Renal cortex interstitium (tissue), 11 donors: ENCODE measurements at regions not wholly inside any gene's neighbourhood (a gene's known extent, or its start where the extent isn't known, plus 50 kb on each side); places are given as distances from the start of the nearest gene placed in this dataset.

ENCODE experiments used
- DNase-seq, 11 donors: peaks; one replicate each; pipeline ENCODE4 v3.0.0-alpha.2; 2013; ENCODE audit warnings: low read depth in 9 of 11, low spot score in 4 of 11; ENCODE audit errors: extremely low read depth in 1 of 11

DNA sequence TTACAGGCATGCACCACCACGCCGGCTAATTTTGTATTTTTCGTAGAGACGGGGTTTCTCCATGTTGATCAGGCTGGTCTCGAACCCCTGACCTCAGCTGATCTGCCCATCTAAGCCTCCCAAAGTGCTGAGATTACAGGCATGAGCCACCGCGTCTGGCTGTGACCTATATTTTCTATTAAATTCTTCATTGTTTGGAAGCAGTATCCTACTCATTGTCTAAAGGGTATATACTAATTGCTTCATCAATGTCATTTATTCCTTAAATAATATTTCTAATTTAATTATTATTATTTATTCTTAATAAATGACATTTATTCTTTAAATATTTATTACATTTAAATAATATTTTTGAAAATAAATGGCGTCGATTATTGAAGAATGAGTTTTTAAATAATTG lies 817.3 kb upstream of the API5 start:
- DNase-seq = no peak

DNA sequence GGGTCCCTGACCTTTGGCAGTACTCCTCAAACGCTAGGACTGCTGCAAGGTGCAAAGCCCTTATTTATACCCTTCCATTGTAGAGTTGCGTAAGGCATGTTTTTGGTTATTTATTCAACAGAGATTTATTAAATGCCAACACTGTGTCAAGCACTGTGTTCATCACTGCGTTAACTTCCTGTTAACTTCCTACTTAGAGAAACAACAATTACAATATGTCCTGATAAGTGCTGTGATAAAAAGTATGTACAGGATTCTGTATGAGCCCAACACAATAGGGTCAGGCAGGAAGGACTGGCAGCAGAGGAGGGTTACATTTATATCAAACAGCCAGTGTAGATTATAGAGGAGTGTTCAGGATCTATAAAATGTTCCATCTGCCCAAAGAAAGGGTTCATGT lies 812.8 kb upstream of the API5 start:
- DNase-seq = no peak

DNA sequence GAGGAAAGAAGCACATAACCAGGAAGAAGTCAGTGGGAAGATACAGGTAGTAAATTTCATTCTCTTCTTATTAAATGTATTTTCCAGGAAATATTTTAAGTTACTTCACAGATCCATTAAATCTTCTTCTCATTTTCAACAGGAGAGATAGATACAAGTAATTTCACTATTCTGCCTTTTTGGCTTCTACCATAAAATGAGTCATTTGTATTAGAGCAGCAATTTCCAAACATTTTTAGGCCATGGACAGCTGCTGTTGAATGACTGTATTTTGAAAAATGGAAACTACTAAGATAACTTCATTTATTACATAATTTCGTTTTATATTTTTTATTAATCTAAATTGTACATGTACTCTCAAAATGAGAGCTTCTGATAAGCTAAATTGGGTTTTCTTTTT lies 809.6 kb upstream of the API5 start:
- no peak for DNase-seq

DNA sequence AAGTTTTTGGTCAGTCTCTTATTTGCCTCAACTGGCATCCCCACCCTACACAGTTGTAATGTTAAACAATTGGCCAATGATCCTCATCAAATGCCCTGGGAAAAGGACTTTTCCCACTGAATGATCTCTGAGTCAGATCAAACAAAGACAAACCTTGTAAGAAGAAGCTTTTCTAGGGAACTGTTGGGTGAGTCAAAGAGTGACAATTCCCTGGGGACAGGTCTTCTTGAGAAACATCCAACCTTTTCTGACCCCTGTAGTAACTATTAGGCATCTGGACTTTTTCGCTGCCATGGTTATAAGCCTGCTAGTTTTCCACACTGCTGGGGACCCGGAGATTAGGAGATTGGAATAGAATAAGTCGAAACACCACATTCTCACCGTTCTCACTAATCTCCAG lies 789.8 kb upstream of the API5 start:
- no peak for DNase-seq

DNA sequence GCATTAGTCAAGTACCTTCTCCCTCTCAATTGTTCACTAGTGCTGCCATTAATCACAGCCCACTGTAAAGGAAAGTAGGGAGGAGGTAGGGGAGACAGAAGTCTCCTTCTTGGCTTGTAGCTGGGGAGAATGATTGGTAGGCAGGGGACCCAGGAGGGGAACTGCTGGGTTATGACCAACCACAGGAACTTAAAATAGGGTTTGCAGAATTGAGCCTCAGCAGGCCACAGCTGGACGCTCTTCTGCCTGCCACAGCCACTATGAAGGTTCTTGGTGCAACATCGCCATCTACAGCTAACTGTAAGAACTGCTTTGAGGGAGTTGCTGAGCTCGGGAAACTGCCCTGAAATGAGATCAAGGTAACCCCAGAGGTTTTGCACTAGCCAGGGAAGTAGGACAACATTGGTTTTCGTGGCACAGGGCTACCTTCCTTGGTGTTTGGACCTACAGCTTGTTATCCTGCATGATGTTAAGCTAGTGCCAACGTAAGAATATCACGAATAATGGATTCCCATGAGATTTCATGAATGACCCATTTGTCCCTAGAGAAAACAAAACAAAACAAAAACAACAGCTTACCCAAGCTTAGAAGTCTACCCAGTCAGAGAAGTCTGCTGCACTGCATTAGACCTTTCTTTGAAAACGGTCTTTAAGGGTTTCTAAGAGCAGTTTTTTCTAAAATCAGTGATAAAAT lies 787.1 kb upstream of the API5 start:
- peak; percentile 65 to 81 (median 77) for DNase-seq

DNA sequence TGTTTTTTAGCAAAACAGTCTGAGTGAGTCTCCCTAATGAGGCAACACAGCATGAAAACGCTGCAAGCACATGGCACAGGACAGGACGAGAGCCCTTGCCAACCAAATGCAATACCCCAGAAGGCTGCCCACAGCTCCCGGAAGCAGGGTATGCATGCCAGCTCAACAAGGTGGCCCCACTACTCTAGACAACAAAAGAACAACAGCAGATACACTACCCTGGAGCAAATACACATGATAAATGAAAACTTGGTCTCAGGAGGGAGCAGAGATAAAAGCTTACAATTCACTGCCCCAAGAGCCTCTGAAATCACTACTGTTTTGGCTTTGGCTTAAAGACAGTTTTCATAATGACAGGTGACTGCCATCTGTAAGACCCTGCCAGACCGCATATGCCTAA lies 785.4 kb upstream of the API5 start:
- DNase-seq = no peak

DNA sequence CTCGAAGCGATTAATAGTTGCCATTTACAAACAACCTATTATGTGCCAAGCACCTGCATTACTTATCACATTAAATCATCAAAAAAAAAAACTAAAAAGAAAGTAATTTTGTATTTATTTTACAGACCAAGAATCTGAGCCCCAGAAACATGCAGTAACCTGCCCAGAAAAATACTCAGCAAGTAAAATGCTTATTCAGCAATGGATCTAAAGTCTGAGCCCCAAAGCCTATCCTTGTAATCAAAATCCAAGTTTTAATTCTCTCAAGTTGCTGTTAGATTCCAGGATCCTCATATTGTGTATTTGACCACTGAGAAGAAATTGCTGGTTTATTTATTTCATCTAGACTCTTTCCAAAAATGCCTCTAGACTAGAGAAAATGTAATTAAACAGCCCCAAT lies 783.3 kb upstream of the API5 start:
- no peak for DNase-seq

DNA sequence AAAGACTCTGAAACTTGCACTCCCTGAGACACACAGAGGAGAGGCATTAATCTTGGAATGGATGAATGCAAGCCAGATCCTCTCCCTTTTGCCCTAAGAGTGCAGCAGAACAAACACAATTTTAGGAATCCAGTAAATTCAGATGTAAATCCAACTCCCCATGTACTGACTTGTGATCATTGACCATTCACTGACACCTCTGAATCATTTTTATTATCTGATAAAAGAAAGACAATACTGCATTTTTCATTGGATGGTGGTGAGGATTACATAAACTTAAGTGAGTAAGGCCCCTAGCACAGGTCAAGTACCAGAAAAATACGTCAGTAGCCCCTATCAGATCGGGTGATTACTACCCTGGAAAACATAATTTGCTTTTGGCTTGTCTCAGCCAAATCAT lies 782.9 kb upstream of the API5 start:
- peak in 9 of 11 donors; percentile 19 to 43 (median 26) for DNase-seq

DNA sequence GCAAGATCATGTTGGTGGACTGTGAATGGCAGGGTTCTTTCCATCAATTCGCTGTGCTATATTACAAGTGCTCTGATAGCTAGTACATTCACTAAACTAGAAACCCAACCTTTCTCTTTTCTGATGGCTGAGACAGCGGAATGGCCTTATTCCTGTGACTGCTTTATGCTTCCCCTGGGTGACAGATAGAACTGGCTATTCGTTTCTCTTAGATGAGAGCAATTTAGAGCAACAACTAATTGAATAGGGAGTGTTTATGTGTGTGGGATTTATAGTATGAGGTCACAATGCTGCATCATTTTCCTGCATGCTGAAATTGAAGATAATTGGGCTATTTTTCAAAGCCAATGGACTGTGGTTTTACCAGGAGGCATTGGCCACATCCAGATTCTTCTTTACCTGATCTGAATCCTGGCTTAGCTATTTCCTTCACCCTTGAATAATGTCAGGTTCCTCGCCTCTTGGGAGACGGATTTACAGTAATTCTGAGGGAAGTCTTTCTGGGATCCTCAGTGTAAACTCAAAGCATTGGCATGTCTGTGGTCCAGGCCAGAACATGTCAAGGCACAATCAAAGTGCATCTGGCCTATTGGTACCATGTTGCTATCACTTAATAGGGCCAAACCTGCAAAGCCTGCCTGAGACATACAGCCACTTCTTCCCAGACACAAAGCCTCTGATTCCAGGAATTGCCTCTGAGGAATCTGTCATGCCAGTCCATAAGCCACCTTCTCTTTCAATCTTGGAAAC lies 775.0 kb upstream of the API5 start:
- DNase-seq = no peak

DNA sequence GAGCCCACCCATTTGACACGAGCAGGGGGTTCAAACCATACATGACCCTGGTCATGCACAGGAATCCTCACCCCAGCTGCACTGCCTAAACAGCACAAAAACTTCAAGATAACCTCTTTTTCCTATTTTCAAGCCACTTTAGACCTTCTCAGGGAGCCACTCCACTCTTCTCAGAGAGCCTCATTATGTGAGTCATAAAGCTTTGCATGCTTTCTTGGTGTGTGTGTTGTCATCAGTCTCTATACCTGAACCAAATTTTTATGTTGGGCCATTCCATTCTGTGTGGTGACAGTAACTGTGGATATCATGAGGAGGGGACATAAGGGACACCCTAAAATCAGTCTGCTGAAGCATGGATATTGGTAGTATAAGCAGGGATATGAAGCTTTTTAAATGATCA lies 769.5 kb upstream of the API5 start:
- no peak for DNase-seq

DNA sequence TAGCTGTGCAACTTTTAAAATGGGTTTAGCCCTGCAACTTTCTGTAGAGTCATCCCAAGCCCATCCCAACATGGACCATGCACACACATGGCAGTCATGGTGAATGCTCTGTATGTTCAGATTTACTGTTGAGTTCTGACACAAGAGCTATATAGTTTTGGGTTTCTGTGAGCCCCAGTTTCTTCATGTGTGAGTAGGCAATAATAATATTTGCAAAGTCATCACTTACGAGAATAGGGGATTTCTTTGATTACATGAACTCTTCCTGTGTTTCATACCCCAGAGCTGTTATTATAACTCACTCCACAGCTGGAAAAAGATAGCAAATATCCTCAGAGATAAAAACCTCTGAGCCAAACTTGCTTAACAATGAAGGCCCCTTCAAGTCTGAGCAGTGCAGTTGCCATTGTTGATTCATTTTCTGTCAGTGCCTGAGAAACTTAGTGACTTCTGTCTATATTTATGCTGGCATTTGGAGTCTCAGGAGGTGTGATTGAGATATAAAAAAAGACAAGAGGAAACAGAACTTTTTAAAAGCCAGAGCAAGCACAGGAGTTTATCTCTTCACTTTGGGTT lies 767.9 kb upstream of the API5 start:
- no peak for DNase-seq

DNA sequence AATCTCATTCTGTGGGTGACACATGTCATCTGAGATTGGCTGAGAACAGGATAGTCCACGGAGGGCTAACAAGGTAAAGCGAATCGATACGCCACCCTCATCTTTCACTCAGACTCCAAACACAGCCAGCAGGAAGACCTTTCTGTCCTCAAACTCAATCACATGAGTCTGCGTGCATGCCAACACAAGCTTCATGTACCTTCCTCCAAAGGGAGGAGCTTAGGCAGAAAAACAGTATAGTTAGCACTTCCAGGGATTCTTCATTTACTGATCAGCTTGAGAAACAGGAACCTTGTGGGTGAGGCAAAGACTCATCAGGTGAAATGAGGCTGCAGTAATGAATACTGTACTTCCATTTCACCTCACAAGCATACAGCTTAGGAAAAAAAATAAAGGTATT lies 767.1 kb upstream of the API5 start:
- no peak for DNase-seq

DNA sequence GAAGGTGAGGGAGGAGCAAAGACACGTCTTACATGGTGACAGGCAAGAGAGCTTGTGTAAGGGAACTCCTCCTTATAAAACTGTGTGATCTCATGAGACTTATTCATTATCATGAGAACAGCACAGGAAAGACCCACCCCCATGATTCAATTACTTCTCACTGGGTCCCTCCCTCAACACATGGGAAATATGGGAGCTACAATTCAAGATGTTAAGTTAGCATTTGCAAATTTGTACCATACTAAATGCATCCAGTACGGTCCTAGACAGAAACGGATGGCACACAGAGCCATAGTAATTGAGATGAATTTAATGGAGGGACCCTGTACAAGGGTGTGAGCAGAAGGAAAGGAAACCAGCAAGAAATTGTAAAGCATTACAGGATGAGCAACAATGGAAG lies 765.8 kb upstream of the API5 start:
- DNase-seq = no peak

DNA sequence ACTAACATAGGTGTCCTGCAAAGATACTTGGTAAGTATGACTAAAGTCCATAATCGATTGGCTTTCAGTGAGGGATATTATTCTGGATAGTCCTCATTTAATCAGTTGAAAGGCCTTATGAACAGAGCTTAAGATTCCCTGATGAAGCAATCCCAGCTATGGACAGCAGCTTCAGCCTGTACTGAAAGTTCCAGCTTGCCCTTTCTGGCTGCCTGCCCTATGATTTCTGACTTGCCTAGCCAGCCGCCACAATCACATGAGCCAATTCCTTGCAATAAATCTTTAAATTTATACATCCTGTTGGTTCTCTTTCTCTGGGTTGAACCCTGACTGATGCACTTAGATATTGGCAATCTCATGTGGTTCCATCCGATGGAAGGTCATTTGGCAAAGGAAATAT lies 759.0 kb upstream of the API5 start:
- DNase-seq = no peak

DNA sequence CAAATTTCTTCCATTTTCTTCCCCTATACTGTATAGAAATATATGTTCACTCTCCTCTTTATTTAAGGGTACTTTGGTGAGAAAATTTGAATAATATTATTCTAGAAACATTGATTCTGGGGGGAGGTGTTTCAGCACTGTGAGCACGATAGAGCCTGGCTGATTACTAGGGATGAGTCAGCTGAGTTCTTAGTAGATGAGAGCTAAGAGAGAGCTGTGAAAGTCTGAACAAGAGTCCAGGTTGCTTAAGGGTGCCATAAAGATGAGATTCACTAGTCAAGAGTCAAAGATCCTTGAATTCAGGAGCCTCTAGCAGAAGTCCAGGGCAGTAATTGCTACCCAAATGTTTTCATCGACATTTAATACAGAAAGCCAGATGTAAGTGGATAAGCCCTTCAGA lies 756.6 kb upstream of the API5 start:
- DNase-seq = no peak

DNA sequence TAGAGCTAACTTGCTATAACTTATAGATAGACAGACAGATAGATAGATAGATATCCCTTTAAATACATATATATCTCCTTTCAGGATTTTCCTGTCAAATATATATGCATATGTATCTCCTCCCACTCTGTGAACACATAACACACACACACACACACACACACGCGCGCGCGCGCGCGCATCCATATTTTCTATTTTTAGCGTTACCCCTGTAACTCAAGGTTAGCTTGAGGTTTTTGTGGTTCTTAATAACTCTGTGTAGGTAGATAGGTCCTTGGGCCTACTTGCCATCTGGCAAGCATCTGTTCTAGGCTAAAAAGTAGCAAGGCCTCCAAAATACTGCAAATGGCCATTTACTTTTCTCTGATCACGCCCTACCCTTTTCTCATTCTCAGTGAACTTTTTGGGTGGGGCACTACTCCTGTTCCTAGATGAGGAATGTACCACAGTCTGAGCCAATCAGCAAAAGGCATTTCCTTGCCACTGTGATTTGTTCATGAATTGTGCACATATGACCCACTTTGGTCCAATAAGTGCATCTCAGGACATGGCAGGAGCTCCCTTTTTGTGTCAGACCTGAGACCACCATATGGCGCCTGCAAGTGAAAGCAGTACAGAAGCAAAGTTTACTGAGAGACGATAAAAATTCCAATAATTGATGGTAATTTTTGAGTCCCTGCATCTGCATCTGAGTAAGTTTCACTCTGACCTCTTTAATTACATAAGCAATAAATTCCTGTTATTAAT lies 740.5 kb upstream of the API5 start:
- no peak for DNase-seq

DNA sequence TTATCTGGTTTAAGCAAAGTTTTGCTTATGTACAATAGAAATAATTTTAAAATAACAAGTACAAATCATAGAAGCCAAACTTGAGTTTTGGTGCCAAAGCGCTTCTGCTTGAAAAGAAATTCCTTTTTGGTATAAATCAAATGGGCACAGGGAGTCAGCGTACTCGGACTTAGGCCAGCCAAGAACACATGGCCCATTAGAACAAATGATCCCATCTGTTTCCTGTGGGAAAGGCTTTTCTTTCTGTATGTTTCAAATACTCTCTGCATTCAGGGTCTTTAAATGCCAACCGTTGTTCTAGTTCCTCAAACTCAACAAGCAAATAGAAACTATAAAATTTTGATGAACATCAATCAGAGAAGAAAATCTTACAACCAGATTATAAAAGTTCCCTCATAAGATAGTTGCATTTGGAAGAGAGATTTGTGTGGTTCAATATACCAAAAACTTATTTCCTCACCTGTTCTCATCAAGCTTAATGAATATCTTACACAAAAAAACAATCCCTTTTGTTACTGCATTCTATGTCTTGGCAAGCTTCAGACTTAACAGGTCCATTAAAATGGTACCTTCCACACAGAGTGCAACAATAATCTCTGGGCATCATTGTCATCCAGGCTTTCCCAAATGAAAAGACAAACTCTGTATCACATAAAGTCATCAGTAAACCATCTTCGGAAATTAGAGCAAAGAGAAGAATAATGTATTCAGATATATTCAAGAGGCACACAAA lies 739.8 kb upstream of the API5 start:
- no peak for DNase-seq

DNA sequence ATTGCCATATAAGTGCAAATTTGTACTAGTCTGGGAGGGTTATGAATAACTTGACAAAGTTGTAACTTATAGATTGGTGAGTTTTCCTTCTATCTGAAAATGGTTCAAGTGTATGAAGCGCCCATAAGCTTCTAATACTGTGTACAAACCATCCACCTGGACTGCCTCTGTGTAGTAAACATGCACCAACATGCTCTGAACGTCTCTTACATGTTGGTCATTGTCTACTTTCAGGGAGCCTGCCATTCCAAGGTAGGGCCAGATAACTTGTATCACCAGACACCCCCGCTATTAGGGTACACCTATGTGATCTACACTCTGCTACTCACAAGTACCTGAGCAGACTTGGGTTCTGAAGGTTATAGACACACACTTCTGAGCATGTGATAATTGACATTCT lies 735.5 kb upstream of the API5 start:
- DNase-seq = no peak

DNA sequence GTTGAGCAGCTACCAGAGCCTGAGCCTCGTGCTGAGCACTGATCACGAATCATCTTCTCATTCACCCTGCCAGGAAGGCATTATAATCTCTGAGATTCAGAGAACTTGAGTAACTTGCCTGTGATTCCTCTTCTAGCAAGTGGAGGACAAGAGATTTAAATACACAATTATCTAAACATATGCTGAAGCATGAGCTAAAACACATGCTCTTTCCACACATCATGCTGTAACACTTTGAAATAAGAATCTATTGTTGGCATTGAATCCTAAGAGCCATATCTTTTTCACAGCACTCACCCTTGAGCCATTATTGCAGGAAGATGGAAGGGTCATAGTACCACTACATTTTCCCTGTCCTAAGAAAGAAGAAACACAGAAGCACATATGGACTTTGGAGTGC lies 722.5 kb upstream of the API5 start:
- DNase-seq = no peak
